Memory B cell (primary cell): ENCODE measurements at regions not wholly inside any gene's neighbourhood (a gene's known extent, or its start where the extent isn't known, plus 50 kb on each side); places are given as distances from the start of the nearest gene placed in this dataset.

Experiments
- ATAC-seq: fragments of 150-1000 bp; cut with Tn5 transposase; 2 replicates; pipeline ENCODE4 v1.10.0; 2021; ENCODE audit warnings: low read depth, mild to moderate bottlenecking, moderate library complexity
- DNase-seq, 2 donors: peaks; one replicate each; pipeline ENCODE4 v3.0.0; 2022; ENCODE audit warnings: low spot score in 2 of 2
- H3K27ac Mint-ChIP-seq: one replicate; pipeline ENCODE4 v1.8.0; 2022; ENCODE audit warnings: mild to moderate bottlenecking, moderate library complexity, mixed read lengths
- H3K27me3 Mint-ChIP-seq: one replicate; pipeline ENCODE4 v1.8.0; 2022; ENCODE audit warnings: mixed read lengths
- H3K36me3 Mint-ChIP-seq: one replicate; pipeline ENCODE4 v1.8.0; 2022; ENCODE audit warnings: mild to moderate bottlenecking, mixed read lengths
- H3K4me1 Mint-ChIP-seq: one replicate; pipeline ENCODE4 v1.8.0; 2022; ENCODE audit warnings: mixed read lengths
- H3K4me3 Mint-ChIP-seq: one replicate; pipeline ENCODE4 v1.8.0; 2022; ENCODE audit warnings: mild to moderate bottlenecking, moderate library complexity, mixed read lengths
- H3K9me3 Mint-ChIP-seq: one replicate; pipeline ENCODE4 v1.8.0; 2022; ENCODE audit warnings: mixed read lengths

DNA sequence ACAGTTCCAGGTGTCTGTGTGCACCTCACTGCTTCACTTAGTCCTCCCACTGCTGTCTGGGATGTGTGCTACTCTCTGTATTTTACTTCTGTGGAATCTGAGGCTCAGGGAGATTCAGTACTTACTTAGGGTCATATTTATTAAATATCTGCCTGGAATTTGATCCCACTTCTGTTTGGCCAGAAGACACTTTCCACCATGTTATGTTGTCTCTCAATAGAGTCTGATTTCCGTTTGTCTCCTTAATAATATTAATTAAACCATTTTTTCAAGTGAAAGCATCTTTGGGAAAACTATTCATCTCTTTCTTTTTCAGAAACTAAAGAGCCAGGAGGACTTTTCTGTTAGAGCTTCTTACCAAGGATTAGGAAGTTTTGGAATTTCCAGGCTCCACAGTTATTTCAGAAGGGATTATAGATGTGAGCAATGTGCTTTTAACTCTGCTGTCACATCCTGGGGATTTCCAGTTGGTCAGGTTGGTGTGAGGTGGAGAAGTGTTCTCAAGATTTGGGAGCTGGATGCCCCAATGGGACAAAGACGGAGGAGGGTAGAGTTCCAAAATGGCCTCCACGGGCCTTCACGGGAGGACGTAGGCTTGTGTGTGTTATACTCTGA, 156.8 kb upstream of the RALGAPA2 start:
- DNase-seq = no peak
- no peak overlapping the region for H3K27ac Mint-ChIP-seq
- H3K4me1 Mint-ChIP-seq = no peaks in the 10 kb centered on the region
- peaks cover 8% of the 10 kb centered on the region for H3K27me3 Mint-ChIP-seq
- no peaks in the 10 kb centered on the region for H3K9me3 Mint-ChIP-seq
- ATAC-seq = no peak
- H3K4me3 Mint-ChIP-seq = no peak overlapping the region
- no peaks in the 10 kb centered on the region for H3K36me3 Mint-ChIP-seq

DNA sequence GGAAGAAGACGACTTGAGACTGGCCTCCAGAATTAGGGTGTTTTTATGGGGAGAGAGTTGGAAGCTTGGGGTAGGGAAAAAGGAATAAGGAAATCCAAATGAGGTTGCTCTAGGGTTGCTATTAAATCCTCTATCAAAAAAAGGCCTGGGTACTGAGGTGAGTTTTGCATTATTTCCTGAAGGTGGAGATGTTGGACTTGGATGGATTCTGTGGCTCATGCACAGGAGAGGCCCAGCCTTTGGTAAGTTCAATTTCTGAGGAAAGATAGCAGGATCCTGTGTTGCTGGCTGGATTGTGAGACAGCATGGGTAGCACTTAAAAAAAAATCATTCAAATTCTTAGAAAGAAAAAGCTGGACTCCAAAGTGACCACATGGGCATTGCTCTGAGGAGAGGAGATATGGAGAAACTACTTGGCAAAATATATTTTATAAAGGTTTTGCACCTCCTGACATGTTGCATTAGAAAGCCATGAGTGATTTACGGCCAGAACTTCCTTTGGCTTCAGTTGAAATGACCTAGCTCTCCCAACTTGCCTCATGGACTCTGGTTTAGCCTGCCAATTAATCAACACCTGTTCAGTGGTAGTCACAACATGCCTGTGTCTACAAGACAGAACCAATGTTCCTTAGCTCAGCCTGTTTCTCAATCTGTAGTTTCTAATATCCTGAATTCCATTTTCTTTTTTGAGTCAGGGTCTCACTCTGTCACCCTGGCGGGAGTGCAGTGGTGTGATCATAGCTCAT, 152.1 kb upstream of the RALGAPA2 start:
- peaks cover 2% of the 10 kb centered on the region for H3K27me3 Mint-ChIP-seq
- H3K4me1 Mint-ChIP-seq = no peaks in the 10 kb centered on the region
- H3K4me3 Mint-ChIP-seq = no peak overlapping the region
- no peak overlapping the region for H3K27ac Mint-ChIP-seq
- DNase-seq (no peak), ATAC-seq (no peak)
- H3K9me3 Mint-ChIP-seq = no peaks in the 10 kb centered on the region
- H3K36me3 Mint-ChIP-seq = no peaks in the 10 kb centered on the region

DNA sequence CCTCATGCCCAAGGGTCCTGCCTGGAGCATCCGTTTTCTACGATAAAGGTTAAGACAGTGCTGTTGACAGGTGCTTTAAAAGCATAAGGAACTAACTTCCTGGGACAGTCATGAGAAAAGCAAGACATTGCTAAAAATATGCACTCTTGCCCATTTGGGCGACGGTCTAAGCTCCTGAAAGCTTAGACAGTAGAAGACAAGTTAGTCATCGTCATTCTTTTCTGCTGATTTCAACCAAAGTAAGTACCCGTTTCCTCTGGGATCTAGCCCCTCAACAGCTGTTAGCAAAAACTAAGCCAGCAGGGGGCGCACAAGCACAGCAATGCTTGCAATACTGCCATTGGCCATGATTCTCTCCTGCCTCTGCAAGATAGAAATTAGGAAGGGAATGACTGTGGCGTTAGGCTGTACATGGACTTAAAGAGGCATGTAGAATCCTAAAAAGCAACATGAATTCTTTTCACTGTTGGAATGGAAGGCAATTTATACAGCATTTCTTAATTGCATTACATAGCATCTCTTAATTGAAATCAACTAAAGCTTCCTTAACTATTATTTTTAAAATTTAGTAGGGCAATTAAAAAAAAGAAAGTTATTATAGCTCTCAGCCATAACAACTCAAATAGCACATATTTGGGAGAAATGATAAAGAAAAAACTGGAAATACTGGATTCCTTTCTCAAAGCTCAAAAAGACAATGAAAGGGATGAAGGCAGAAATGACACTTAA, 147.8 kb upstream of the RALGAPA2 start:
- H3K27me3 Mint-ChIP-seq = peaks cover 2% of the 10 kb centered on the region
- no peaks in the 10 kb centered on the region for H3K9me3 Mint-ChIP-seq
- DNase-seq = peak; percentile 74 to 84
- ATAC-seq = peak; percentile 61
- no peaks in the 10 kb centered on the region for H3K36me3 Mint-ChIP-seq
- no peak overlapping the region for H3K4me3 Mint-ChIP-seq
- no peaks in the 10 kb centered on the region for H3K4me1 Mint-ChIP-seq
- no peak overlapping the region for H3K27ac Mint-ChIP-seq

DNA sequence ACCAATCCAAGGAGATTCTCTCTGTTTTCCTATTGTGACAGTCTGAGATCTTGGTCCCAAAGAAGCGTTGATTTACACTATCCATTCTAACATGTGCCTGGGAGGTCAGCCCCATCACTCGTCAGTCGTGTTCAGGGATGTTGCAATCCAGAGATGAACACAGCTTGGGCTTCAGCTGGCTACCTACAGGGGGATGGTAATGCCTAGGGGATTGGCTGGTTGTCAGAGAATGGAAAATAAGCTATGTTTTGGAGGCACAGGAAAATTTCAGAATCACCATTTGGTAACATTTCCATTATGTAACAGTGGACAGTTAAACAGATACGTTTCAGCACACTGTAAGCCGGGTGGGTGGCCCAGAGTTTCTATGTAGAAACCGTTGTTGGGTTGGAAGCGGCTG, 147.1 kb upstream of the RALGAPA2 start:
- Mint-ChIP-seq H3K4me1 (no peaks in the 10 kb centered on the region), H3K9me3 (peaks cover under 1% of the 10 kb centered on the region), H3K27ac (no peak overlapping the region), H3K36me3 (no peaks in the 10 kb centered on the region), H3K27me3 (peaks cover 2% of the 10 kb centered on the region), H3K4me3 (no peak overlapping the region)
- no peak for ATAC-seq
- DNase-seq = no peak

DNA sequence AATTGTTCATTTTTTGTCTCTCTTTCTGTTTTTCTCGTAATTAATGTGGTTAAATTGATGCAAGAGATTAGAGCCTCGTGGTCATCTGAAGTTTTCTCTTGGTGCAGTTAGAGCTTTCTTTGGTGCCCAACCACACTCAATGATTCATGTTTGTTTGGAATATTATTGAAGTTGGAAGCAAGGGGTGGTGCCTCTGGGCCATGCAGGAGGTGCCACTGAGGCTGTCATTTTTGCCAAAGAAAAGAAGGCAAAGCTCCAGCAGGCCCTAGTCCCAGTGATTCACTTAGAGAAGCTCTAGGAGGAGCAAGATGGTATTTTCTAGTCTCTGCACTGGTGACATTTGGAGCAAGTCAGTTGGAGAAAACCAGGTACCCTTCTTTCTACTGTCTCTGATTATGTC, 144.5 kb upstream of the RALGAPA2 start:
- no peak for DNase-seq
- no peak overlapping the region for H3K4me3 Mint-ChIP-seq
- no peak overlapping the region for H3K27ac Mint-ChIP-seq
- H3K9me3 Mint-ChIP-seq = peaks cover 3% of the 10 kb centered on the region
- H3K36me3 Mint-ChIP-seq = peaks cover 2% of the 10 kb centered on the region
- peaks cover 8% of the 10 kb centered on the region for H3K27me3 Mint-ChIP-seq
- H3K4me1 Mint-ChIP-seq = no peaks in the 10 kb centered on the region
- no peak for ATAC-seq

DNA sequence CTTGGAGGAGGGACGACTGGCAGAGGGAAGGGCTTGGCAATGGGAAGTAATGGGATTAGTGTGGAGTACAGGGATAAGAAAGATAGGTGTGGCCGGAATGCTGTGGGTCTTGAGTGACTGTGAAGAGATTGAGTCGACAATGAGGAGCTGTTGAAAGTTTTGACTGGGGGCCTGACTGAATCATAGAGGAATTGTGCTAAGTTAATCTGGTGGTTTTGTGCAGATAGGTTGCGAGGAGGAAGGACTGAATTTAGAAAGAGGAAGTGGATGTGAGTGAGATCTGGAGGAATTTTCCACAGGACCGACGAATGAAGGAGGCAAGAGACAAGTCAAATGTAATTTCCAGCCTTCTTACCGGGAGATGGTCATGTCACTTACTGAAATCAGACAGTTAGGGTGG, 143.9 kb upstream of the RALGAPA2 start:
- H3K27me3 Mint-ChIP-seq = peaks cover 8% of the 10 kb centered on the region
- peaks cover 3% of the 10 kb centered on the region for H3K9me3 Mint-ChIP-seq
- H3K4me3 Mint-ChIP-seq = no peak overlapping the region
- H3K36me3 Mint-ChIP-seq = peaks cover 2% of the 10 kb centered on the region
- no peaks in the 10 kb centered on the region for H3K4me1 Mint-ChIP-seq
- DNase-seq = no peak
- ATAC-seq = no peak
- H3K27ac Mint-ChIP-seq = no peak overlapping the region

DNA sequence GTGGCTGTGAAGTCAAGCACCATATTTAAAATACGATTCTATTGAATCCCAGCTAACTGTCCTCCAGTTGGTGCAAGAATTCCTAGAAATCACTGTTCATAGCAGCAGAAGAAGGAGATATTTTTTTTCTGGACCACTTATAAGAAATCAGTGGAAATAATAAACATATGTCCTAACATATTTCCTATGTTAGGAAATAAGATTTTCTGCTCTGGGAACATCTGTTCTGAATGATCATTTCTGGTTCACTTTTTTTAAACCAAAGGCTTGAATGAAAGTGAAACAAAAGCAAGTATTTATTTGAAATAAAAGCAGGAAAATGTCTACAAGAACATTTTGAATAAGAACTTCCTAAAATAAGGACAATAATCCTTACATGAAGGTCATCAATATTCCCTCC, 138.9 kb upstream of the RALGAPA2 start:
- ATAC-seq (no peak), DNase-seq (no peak)
- H3K4me3 Mint-ChIP-seq = no peak overlapping the region
- peaks cover 12% of the 10 kb centered on the region for H3K27me3 Mint-ChIP-seq
- peaks cover 2% of the 10 kb centered on the region for H3K36me3 Mint-ChIP-seq
- peaks cover 3% of the 10 kb centered on the region for H3K9me3 Mint-ChIP-seq
- H3K4me1 Mint-ChIP-seq = no peaks in the 10 kb centered on the region
- H3K27ac Mint-ChIP-seq = no peak overlapping the region

DNA sequence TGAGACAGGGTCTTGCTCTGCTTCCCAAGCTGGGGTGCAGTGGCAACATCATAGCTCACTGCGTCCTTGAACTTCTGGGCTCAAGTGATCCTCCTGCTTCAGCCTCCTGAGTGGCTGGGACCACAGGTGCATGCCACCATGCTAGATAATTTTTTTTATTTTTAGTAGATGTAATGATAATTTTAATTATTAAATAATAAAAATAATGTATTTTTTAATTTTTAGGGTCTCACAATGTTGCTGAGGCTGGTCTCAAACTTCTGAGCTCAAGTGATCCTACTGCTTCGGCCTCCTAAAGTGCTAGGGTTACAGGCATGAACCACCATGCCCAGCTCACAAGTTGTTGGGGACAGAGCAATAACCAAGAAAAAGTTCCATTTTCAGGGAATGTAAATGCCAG, 138.0 kb upstream of the RALGAPA2 start:
- ATAC-seq = no peak
- Mint-ChIP-seq H3K36me3 (peaks cover 2% of the 10 kb centered on the region), H3K27me3 (peaks cover 12% of the 10 kb centered on the region), H3K9me3 (peaks cover 3% of the 10 kb centered on the region), H3K27ac (no peak overlapping the region), H3K4me1 (no peaks in the 10 kb centered on the region), H3K4me3 (no peak overlapping the region)
- DNase-seq = no peak

DNA sequence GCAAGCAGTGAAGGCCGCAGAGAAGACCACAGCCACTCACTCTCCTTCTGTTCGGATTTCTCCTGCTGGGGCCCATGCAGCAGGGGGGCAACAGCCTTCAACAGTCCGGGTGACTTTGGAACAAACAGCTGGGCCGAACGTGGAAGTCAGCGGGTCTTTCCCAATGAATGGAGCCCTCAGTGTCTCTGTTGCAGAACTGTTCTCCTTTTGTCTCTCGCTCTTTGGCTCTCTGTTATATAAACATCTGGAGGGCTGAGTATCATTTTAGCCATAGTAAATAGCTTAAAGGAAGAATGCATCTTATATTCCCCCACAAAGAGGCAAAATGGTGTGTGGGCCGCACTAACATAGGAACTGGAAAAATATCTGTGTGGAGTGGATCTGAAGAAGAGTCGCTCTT, 136.7 kb upstream of the RALGAPA2 start:
- H3K4me1 Mint-ChIP-seq = no peaks in the 10 kb centered on the region
- no peak overlapping the region for H3K27ac Mint-ChIP-seq
- ATAC-seq (no peak), DNase-seq (no peak)
- peaks cover 10% of the 10 kb centered on the region for H3K27me3 Mint-ChIP-seq
- H3K36me3 Mint-ChIP-seq = peaks cover 2% of the 10 kb centered on the region
- H3K4me3 Mint-ChIP-seq = no peak overlapping the region
- peaks cover 1% of the 10 kb centered on the region for H3K9me3 Mint-ChIP-seq

DNA sequence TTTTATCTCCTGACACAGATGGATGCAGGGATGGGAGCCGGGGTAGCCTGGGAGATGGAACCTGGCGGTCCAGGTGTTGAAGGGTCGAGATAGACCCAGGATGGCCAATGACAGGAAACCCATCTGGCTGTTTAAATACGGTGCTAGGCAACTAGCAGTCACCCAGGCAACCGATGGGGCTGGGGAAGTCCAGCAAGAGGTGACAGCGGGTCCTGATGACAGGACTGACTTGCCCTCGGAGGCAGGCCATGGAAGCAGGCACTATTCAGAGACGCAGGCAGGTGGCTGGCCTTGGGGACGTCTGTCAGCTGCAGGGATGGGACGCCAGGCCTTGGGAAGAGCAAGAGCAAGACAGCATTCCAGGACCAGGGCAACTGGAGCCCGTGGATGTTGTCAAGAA, 135.4 kb upstream of the RALGAPA2 start:
- ATAC-seq (no peak), DNase-seq (no peak)
- no peaks in the 10 kb centered on the region for H3K4me1 Mint-ChIP-seq
- H3K36me3 Mint-ChIP-seq = peaks cover 2% of the 10 kb centered on the region
- H3K27ac Mint-ChIP-seq = no peak overlapping the region
- no peak overlapping the region for H3K4me3 Mint-ChIP-seq
- H3K27me3 Mint-ChIP-seq = peaks cover 10% of the 10 kb centered on the region
- peaks cover 1% of the 10 kb centered on the region for H3K9me3 Mint-ChIP-seq

DNA sequence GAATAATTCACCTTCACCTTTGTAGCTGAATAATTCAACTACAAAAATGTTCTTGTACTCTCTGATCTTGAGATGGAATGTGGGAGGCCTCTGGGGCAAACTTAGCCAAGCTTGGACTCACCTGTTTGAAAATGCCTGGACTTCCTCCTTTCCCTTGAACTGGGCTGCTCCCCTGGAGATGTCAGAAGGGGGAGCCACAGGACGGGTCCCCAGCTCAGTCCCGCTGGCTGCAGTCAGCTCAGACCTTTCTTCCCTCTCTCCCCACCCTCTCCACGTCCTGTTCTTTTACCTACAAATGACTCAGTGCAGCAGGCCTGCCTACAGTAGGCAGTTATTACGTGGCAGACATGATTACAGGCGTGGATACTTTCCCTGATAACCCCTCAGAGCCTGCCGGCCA, 131.5 kb upstream of the RALGAPA2 start:
- no peaks in the 10 kb centered on the region for H3K4me1 Mint-ChIP-seq
- no peak overlapping the region for H3K4me3 Mint-ChIP-seq
- no peak for ATAC-seq
- H3K27me3 Mint-ChIP-seq = peaks cover 11% of the 10 kb centered on the region
- no peak overlapping the region for H3K27ac Mint-ChIP-seq
- no peaks in the 10 kb centered on the region for H3K9me3 Mint-ChIP-seq
- DNase-seq = no peak
- H3K36me3 Mint-ChIP-seq = no peaks in the 10 kb centered on the region

DNA sequence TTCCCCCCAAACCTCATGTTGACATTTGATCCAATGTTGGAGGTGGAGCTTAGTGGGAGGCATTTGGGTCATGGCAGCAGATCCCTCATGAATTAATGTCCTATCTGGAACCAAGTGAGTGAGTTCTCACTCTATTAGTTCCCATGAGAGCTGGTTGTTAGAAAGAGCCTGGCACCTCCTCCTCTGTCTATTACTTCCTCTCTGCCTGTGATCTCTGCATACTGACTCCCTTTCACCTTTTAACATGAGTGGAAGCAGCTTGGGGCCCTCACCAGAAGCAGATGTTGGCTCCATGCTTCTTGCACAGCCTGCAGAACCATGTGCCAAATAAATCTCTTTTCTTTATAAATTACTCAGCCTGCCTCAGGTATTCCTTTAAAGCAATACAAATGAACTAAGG, 127.3 kb upstream of the RALGAPA2 start:
- H3K27me3 Mint-ChIP-seq = peaks cover 10% of the 10 kb centered on the region

DNA sequence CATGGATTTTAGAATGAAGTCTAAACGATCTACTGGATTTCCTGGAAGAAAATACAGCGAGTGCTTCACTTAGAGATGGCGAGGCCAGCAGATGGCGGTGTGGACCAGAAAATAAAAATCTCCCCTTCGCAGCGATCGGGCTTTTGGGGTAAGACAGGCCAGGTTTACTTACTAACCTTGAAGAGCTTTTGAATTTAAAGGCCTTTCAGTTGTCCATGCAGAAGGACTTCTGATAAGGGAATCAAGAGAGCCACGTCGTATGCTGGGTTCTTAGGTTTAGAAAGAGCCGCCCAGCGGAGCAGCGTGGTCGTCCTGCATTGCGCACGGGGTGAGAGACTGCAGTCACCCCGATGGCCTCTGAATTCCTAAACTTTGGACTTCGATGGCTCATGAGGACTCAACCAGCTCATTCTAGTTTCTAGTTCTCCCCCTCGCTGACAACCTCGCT, 125.2 kb upstream of the RALGAPA2 start:
- Mint-ChIP-seq H3K27ac (no peak overlapping the region), H3K4me3 (no peak overlapping the region), H3K9me3 (no peaks in the 10 kb centered on the region), H3K36me3 (no peaks in the 10 kb centered on the region), H3K27me3 (peaks cover 15% of the 10 kb centered on the region), H3K4me1 (no peaks in the 10 kb centered on the region)
- ATAC-seq (no peak), DNase-seq (peak in 1 of 2 donors; percentile 13)

More for the DNA sequence above, 127.3 kb upstream of the RALGAPA2 start:
- Mint-ChIP-seq H3K27ac (no peak overlapping the region), H3K9me3 (no peaks in the 10 kb centered on the region), H3K36me3 (no peaks in the 10 kb centered on the region), H3K4me3 (no peak overlapping the region), H3K4me1 (no peaks in the 10 kb centered on the region)
- ATAC-seq = no peak
- no peak for DNase-seq

DNA sequence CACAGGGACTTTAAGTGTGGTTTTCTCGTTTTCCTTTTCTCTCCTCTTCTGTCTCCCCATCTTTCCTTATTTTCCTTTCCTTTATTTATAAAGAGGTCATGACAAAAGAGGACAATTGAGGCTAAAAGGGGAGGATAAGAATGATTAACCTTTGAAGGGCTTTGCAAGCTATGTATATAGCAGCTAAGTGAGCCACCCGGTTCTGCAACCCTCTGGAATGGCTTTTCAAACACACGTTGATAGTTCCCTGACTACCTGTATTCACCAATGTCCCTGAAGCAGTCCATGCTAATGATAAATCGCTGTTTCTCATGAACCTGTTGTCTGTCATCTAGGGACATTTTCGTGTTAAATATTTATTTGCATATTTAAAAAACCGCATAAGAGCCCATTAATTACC, 124.4 kb upstream of the RALGAPA2 start:
- H3K4me1 Mint-ChIP-seq = no peaks in the 10 kb centered on the region
- H3K4me3 Mint-ChIP-seq = no peak overlapping the region
- no peaks in the 10 kb centered on the region for H3K9me3 Mint-ChIP-seq
- H3K36me3 Mint-ChIP-seq = no peaks in the 10 kb centered on the region
- H3K27me3 Mint-ChIP-seq = peaks cover 13% of the 10 kb centered on the region
- no peak for ATAC-seq
- H3K27ac Mint-ChIP-seq = no peak overlapping the region
- no peak for DNase-seq
